ENCODE measurements at regions not wholly inside any gene's neighbourhood (a gene's known extent, or its start where the extent isn't known, plus 50 kb on each side); places are given as distances from the start of the nearest gene placed in this dataset.

DNA sequence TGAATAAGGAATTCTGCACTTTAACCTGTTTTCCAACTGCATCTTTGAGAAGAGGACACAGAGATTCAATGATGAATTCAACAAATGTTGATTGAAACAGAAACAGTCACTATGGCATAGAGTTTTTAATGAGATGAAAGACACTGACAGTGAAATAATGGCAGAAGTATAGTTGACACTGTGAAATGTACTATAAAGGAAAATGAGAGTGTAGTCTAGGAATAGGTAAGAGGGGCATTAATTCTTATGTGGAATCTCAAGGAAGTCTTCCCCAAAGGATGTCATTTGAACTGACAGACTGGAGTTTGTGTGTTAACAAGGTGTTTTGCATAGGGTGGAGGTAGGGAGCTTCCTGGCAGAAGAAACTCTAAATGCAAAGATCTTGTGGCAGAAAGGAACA is 566.2 kb downstream of the TDRD15 start:
- TF ChIP-seq, protein P1, sequence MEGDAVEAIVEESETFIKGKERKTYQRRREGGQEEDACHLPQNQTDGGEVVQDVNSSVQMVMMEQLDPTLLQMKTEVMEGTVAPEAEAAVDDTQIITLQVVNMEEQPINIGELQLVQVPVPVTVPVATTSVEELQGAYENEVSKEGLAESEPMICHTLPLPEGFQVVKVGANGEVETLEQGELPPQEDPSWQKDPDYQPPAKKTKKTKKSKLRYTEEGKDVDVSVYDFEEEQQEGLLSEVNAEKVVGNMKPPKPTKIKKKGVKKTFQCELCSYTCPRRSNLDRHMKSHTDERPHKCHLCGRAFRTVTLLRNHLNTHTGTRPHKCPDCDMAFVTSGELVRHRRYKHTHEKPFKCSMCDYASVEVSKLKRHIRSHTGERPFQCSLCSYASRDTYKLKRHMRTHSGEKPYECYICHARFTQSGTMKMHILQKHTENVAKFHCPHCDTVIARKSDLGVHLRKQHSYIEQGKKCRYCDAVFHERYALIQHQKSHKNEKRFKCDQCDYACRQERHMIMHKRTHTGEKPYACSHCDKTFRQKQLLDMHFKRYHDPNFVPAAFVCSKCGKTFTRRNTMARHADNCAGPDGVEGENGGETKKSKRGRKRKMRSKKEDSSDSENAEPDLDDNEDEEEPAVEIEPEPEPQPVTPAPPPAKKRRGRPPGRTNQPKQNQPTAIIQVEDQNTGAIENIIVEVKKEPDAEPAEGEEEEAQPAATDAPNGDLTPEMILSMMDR (tag by site-specific recombination; IDR thresholded peaks at IDR 0.05) = no peak
- TF ChIP-seq, protein P2, sequence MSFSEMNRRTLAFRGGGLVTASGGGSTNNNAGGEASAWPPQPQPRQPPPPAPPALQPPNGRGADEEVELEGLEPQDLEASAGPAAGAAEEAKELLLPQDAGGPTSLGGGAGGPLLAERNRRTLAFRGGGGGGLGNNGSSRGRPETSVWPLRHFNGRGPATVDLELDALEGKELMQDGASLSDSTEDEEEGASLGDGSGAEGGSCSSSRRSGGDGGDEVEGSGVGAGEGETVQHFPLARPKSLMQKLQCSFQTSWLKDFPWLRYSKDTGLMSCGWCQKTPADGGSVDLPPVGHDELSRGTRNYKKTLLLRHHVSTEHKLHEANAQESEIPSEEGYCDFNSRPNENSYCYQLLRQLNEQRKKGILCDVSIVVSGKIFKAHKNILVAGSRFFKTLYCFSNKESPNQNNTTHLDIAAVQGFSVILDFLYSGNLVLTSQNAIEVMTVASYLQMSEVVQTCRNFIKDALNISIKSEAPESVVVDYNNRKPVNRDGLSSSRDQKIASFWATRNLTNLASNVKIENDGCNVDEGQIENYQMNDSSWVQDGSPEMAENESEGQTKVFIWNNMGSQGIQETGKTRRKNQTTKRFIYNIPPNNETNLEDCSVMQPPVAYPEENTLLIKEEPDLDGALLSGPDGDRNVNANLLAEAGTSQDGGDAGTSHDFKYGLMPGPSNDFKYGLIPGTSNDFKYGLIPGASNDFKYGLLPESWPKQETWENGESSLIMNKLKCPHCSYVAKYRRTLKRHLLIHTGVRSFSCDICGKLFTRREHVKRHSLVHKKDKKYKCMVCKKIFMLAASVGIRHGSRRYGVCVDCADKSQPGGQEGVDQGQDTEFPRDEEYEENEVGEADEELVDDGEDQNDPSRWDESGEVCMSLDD (tag by site-specific recombination; IDR thresholded peaks at IDR 0.05) = no peak
- no peak for TF ChIP-seq ZNF155 (tag by site-specific recombination; IDR thresholded peaks at IDR 0.05)
- no peak for TF ChIP-seq TCF7L2 (IDR thresholded peaks at IDR 0.05; ENCODE audit: borderline replicate concordance, low read depth, low read length)
- TF ChIP-seq ZNF785 (tag by site-specific recombination; IDR thresholded peaks at IDR 0.05) = no peak
- no peak for TF ChIP-seq SETDB1 (IDR thresholded peaks at IDR 0.05; ENCODE audit: insufficient read length, low read length)

All from HEK293 (cell line).